Subcutaneous abdominal adipose tissue (tissue), 5 donors: ENCODE measurements at regions not wholly inside any gene's neighbourhood (a gene's known extent, or its start where the extent isn't known, plus 50 kb on each side); places are given as distances from the start of the nearest gene placed in this dataset.

Experiments
- H3K27ac ChIP-seq: one replicate; pipeline ENCODE4 v1.7.0; 2013; ENCODE audit warnings: low read depth, mild to moderate bottlenecking, inconsistent platforms, low read length, moderate library complexity
- H3K27me3 ChIP-seq, 5 donors: one replicate each; pipeline ENCODE4 v1.7.0; 2013; ENCODE audit warnings: low read length in 5 of 5, inconsistent platforms in 1 of 5; ENCODE audit not compliant: control insufficient read depth in 5 of 5, insufficient read depth in 4 of 5
- H3K36me3 ChIP-seq, 5 donors: one replicate each; pipeline ENCODE4 v1.7.0; 2013; ENCODE audit warnings: low read length in 5 of 5; ENCODE audit not compliant: control insufficient read depth in 5 of 5, insufficient read depth in 5 of 5
- H3K4me1 ChIP-seq, 5 donors: one replicate each; pipeline ENCODE4 v1.7.0; 2013; ENCODE audit warnings: low read length in 5 of 5, mild to moderate bottlenecking in 3 of 5, moderate library complexity in 1 of 5; ENCODE audit not compliant: control insufficient read depth in 5 of 5, insufficient read depth in 5 of 5
- H3K4me3 ChIP-seq, 5 donors: one replicate each; pipeline ENCODE4 v1.7.0; 2013; ENCODE audit warnings: low read length in 5 of 5, low read depth in 1 of 5
- H3K9ac ChIP-seq, 5 donors: one replicate each; pipeline ENCODE4 v1.7.0; 2013; ENCODE audit warnings: low read length in 5 of 5, mild to moderate bottlenecking in 4 of 5, moderate library complexity in 3 of 5
- H3K9me3 ChIP-seq, 5 donors: one replicate each; pipeline ENCODE4 v1.7.0; 2013; ENCODE audit warnings: low read length in 5 of 5; ENCODE audit not compliant: control insufficient read depth in 5 of 5
- donor health status: healthy.
- donor health status: healthy.
- donor health status: healthy.
- donor health status: healthy.
- donor health status: healthy.

DNA sequence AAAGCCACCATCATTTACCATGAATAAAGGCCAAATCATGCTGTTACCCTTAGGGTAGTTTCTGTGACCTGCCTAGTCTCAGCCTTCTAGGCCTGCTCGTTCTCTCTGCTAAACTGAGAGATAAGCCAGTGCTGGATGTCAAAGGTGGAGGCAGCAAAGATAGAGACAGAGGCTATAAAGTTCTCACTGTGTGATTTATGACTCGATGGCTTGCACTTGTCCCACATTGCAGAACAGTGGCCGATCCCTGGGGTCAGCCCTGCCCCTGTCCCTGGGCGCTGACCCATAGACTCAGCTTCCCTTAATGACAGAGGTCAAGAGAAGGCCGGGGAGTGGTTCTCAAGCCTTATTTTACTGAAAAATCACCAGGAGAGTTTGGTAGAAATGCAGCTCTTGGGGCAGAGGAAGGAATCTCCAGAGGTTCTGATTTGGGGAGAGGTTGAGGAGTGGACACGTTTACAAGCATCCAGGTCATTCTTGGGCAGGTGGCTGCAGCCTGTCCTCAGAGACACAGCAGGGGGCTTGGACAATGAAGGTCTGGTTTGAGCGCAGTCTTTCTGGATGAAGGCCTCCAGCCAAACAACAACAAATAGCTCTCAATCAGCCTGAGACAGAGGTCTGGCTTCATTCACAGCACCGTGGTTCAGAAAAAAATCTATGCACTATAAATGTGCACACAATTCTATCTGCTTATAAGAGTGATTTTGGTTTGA is 143.5 kb downstream of the ACKR3 start:
- Histone ChIP-seq H3K27me3 (peaks cover 0 to 2% (median 0%) of the 10 kb centered on the region in 5 donors), H3K9ac (no peak overlapping the region), H3K36me3 (no peaks in the 10 kb centered on the region), H3K4me3 (no peak overlapping the region), H3K4me1 (peaks cover 6 to 37% (median 24%) of the 10 kb centered on the region in 5 donors), H3K9me3 (no peaks in the 10 kb centered on the region), H3K27ac (peak overlapping the region; percentile 38)

DNA sequence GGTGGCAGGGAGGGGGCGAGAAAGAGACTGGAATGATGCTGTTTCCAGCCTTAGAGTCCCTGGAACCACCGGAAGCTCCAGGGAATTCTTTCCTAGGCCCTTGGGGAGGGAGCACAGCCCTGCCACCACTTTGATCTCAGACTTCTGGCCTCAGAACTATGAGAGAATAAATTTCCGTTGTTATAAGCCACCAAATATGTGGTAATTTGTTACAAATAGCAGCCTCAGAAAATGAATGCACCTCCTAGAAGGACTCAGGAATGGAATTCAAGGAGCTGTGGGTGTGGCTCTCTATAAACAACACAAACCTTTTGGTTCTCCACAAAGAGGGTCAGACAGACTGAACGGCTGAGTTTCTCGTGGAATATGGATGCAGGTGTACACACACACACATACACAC is 144.5 kb downstream of the ACKR3 start:
- no peak overlapping the region for H3K9ac ChIP-seq
- H3K36me3 ChIP-seq: no peaks in the 10 kb centered on the region
- H3K9me3 ChIP-seq: no peaks in the 10 kb centered on the region
- H3K4me3 ChIP-seq: no peak overlapping the region
- H3K27me3 ChIP-seq: peaks cover 0 to 2% (median 0%) of the 10 kb centered on the region in 5 donors
- peaks cover 6 to 37% (median 24%) of the 10 kb centered on the region in 5 donors for H3K4me1 ChIP-seq
- peak overlapping the region; percentile 38 for H3K27ac ChIP-seq

DNA sequence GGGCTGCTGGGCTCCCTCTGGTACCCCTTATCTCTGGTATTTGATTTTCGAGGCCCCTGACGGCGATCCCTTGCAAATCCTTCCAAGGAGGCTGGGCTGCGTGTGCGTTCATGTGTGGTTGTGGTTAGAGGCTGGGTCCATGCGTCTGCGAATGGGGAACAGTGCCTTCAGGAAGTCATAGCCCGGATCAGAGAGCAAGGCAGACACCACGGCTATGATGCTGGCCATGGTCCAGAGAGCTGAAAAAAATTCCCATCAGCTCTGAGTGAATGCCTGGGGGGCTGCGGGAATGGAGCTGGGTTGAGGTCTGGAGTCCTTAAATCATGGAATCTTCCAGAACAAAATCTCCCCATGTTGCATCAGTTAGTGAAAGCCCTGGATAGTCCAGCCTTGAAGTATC is 145.5 kb downstream of the ACKR3 start:
- no peaks in the 10 kb centered on the region for H3K9me3 ChIP-seq
- no peak overlapping the region for H3K9ac ChIP-seq
- H3K27me3 ChIP-seq: peaks cover 0 to 2% (median 0%) of the 10 kb centered on the region in 5 donors
- H3K27ac ChIP-seq: no peak overlapping the region
- H3K36me3 ChIP-seq: no peaks in the 10 kb centered on the region
- no peak overlapping the region for H3K4me3 ChIP-seq
- peaks cover 6 to 37% (median 24%) of the 10 kb centered on the region in 5 donors for H3K4me1 ChIP-seq

DNA sequence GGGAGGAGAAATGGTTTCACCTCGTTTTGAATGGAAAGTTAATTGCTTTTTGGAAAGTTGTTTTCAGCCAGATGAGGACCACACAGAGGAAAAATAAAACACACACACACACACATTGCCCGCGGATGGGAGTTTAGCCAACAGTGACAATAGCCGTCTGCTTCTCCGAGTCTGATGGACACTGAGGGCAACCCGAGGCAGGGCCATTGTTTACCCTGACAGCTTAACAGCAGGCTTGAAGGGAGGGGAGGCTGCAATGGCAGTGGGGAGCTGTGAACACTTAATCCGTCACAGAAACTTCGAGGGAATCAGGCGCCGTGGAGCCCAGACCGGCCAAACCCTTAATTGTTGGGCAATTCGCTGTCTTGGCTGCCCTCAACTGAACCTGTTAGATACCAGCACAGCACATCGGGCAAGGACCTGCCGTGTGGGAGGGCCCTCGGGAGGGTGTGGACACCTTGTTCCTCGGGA is 145.9 kb downstream of the ACKR3 start:
- Histone ChIP-seq H3K27ac (no peak overlapping the region), H3K36me3 (no peaks in the 10 kb centered on the region), H3K4me1 (peaks cover 6 to 37% (median 24%) of the 10 kb centered on the region in 5 donors), H3K9me3 (no peaks in the 10 kb centered on the region), H3K9ac (no peak overlapping the region), H3K27me3 (peaks cover 0 to 2% (median 0%) of the 10 kb centered on the region in 5 donors), H3K4me3 (no peak overlapping the region)

- Histone ChIP-seq H3K27me3 (peaks cover 0 to 2% (median 0%) of the 10 kb centered on the region in 5 donors), H3K9me3 (no peaks in the 10 kb centered on the region), H3K4me1 (peaks cover 2 to 32% (median 22%) of the 10 kb centered on the region in 5 donors), H3K9ac (no peak overlapping the region), H3K27ac (no peak overlapping the region), H3K4me3 (no peak overlapping the region), H3K36me3 (no peaks in the 10 kb centered on the region)
These were observed 147.5 kb downstream of the ACKR3 start for GRCh38 chr2:236717120-236717519.

GRCh38 chr2:236717729-236718128 is 148.1 kb downstream of the ACKR3 start:
- Histone ChIP-seq H3K36me3 (no peaks in the 10 kb centered on the region), H3K27ac (no peak overlapping the region), H3K4me3 (no peak overlapping the region), H3K27me3 (peaks cover 0 to 2% (median 0%) of the 10 kb centered on the region in 5 donors), H3K4me1 (peaks cover 2 to 28% (median 18%) of the 10 kb centered on the region in 5 donors), H3K9ac (no peak overlapping the region), H3K9me3 (no peaks in the 10 kb centered on the region)

GRCh38 chr2:236718207-236718992 is 148.8 kb downstream of the ACKR3 start:
- peaks cover 0 to 21% (median 12%) of the 10 kb centered on the region in 5 donors for H3K4me1 ChIP-seq
- no peaks in the 10 kb centered on the region for H3K9me3 ChIP-seq
- H3K36me3 ChIP-seq: no peaks in the 10 kb centered on the region
- H3K4me3 ChIP-seq: no peak overlapping the region
- no peak overlapping the region for H3K27ac ChIP-seq
- no peak overlapping the region for H3K9ac ChIP-seq
- H3K27me3 ChIP-seq: peaks cover 0 to 2% (median 0%) of the 10 kb centered on the region in 5 donors

DNA sequence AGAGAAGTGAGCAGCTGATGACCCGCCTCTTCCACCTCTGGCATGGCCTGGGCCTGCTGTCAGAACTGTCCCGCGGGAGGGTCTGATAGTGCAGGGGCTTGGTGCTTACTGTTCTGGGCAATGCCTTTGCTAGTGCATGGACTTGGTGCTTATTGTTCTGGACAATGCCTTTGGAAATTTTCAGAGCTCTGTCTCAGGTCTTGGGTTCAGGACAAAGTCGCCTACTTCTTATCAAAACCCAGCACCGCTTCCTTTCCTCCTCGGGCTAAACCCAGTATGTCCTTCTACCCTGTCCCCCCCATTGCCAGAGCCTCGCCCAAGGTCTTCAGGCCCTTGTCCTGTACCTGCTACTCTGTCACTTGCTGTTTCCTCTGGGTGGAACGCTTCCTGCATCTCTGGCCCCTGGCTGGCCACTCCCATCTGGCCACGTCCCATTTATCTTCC is 149.6 kb downstream of the ACKR3 start:
- H3K27me3 ChIP-seq: peaks cover 0 to 2% (median 0%) of the 10 kb centered on the region in 5 donors
- no peak overlapping the region for H3K4me3 ChIP-seq
- H3K9ac ChIP-seq: no peak overlapping the region
- H3K4me1 ChIP-seq: peaks cover 0 to 14% (median 8%) of the 10 kb centered on the region in 5 donors
- H3K36me3 ChIP-seq: no peaks in the 10 kb centered on the region
- H3K27ac ChIP-seq: no peak overlapping the region
- no peaks in the 10 kb centered on the region for H3K9me3 ChIP-seq

GRCh38 chr2:236720974-236721540 is 151.4 kb downstream of the ACKR3 start:
- peaks cover 0 to 10% (median 0%) of the 10 kb centered on the region in 5 donors for H3K4me1 ChIP-seq

More at GRCh38 chr2:236720974-236721540, 151.4 kb downstream of the ACKR3 start:
- no peaks in the 10 kb centered on the region for H3K9me3 ChIP-seq
- H3K27me3 ChIP-seq: no peaks in the 10 kb centered on the region
- no peak overlapping the region for H3K4me3 ChIP-seq
- H3K9ac ChIP-seq: no peak overlapping the region
- H3K27ac ChIP-seq: no peak overlapping the region
- H3K36me3 ChIP-seq: no peaks in the 10 kb centered on the region
